ENCODE measurements at regions not wholly inside any gene's neighbourhood (a gene's known extent, or its start where the extent isn't known, plus 50 kb on each side); places are given as distances from the start of the nearest gene placed in this dataset.

DNA sequence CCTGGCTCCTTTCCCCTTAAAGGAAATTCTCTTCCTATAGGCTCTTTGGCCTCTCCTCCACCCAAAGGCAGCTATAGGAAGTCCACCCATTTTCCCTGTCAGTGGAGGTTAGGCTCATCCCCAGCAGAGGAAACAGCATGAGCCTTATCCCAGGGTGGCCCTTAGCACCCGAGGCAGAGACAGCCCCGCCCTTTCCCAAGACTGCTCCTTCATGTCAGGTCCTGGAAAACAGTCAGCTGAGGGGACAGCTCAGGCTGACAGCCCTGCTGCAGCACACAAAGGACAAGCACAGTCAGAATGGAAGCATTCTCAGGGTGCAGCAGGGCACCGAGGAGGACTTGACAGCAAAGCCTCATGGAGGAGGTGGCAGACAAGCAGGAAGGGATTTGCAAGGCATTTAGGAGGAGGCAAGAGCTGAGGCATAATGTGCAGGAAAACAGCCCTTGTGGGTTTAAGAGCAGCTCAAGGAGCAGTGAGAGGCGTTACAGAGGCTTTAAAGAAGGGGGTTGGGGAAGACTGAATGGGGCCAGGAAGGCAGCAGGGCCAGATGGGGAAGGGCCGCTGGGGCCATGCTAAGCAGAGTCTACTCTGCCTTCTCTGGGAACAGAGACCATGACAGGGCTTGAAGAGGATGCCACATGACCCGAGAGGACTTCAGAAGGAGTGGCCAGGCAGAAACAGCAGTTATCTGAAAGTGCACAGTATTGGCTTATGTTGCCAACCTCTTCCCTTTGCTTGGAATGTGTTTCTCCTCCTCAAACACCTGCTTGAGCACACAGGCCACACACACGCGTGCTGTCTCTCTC is 216.6 kb downstream of the SH3BP4 start:
- Histone ChIP-seq H3K4me1 (ENCODE audit: control insufficient read depth, extremely low read depth, insufficient read depth, low read length) (no peaks in the 10 kb centered on the region), H3K36me3 (ENCODE audit: control insufficient read depth in 2 of 2, extremely low read depth in 1 of 2, insufficient read depth in 2 of 2, low read length in 2 of 2) (no peaks in the 10 kb centered on the region), H3K27me3 (ENCODE audit: control insufficient read depth in 2 of 2, insufficient read depth in 2 of 2, low read length in 2 of 2) (no peaks in the 10 kb centered on the region), H4K20me1 (replicated peaks; ENCODE audit: control insufficient read depth, extremely low read depth, insufficient read depth, low read length) (no peaks in the 10 kb centered on the region), H3K9me1 (replicated peaks; ENCODE audit: control insufficient read depth, extremely low read depth, insufficient read depth, low read length) (no peaks in the 10 kb centered on the region), H3K9me3 (replicated peaks; ENCODE audit: control insufficient read depth, insufficient read depth, low read length) (no peaks in the 10 kb centered on the region), H2AFZ (ENCODE audit: low read depth, low read length) (no peak overlapping the region), H3K9ac (replicated peaks; ENCODE audit: extremely low read depth, insufficient read depth, low read length) (no peak overlapping the region), H3K27ac (ENCODE audit: insufficient read depth, low read depth, low read length) (no peak overlapping the region), H3K4me3 (replicated peaks in 1 of 3; ENCODE audit: insufficient read depth in 1 of 3, low read depth in 1 of 3, low read length in 3 of 3) (no peak overlapping the region), H3K79me2 (ENCODE audit: control insufficient read depth, insufficient read depth, low read length) (no peaks in the 10 kb centered on the region), H3K4me2 (ENCODE audit: insufficient read depth, low read length) (no peak overlapping the region)
- DNase-seq (ENCODE audit: low read depth, low spot score) (no peak), FAIRE-seq (no peak)
- intact Hi-C loops (cut with micrococcal nuclease), result no loop called here
- dilution Hi-C loops (cut with MboI; ENCODE audit: extremely low pct_ligation_motif_present, low sequenced_read_pairs), result no loop called here
- CTCF ChIA-PET, result no interaction called here
- no TSS peak for BruUV-seq (replicated peaks)
- POLR2A ChIA-PET, result no interaction called here
- TF ChIP-seq MYC (IDR thresholded peaks at IDR 0.05; ENCODE audit: low read depth, low read length) (no peak), POLR2AphosphoS5 (IDR thresholded peaks at IDR 0.05; ENCODE audit: insufficient read depth, low read depth, low read length) (no peak), GATA2 (IDR thresholded peaks at IDR 0.05; ENCODE audit: insufficient read depth, insufficient read length, low read depth, low read length) (no peak), POLR2A (IDR thresholded peaks at IDR 0.05; ENCODE audit: low read depth, low read length) (no peak), FOS (IDR thresholded peaks at IDR 0.05; ENCODE audit: borderline replicate concordance, insufficient read depth, low read length) (no peak)
- TF ChIP-seq, protein P1, sequence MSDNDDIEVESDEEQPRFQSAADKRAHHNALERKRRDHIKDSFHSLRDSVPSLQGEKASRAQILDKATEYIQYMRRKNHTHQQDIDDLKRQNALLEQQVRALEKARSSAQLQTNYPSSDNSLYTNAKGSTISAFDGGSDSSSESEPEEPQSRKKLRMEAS (IDR thresholded peaks at IDR 0.05; ENCODE audit: insufficient read depth, insufficient read length), result no peak
- TF ChIP-seq, protein P2, sequence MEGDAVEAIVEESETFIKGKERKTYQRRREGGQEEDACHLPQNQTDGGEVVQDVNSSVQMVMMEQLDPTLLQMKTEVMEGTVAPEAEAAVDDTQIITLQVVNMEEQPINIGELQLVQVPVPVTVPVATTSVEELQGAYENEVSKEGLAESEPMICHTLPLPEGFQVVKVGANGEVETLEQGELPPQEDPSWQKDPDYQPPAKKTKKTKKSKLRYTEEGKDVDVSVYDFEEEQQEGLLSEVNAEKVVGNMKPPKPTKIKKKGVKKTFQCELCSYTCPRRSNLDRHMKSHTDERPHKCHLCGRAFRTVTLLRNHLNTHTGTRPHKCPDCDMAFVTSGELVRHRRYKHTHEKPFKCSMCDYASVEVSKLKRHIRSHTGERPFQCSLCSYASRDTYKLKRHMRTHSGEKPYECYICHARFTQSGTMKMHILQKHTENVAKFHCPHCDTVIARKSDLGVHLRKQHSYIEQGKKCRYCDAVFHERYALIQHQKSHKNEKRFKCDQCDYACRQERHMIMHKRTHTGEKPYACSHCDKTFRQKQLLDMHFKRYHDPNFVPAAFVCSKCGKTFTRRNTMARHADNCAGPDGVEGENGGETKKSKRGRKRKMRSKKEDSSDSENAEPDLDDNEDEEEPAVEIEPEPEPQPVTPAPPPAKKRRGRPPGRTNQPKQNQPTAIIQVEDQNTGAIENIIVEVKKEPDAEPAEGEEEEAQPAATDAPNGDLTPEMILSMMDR (IDR thresholded peaks at IDR 0.05; ENCODE audit: extremely low read depth in 1 of 2, insufficient read depth in 1 of 2, low read depth in 1 of 2, low read length in 2 of 2), result no peak
